GM23338 (cell line): ENCODE measurements at regions not wholly inside any gene's neighbourhood (a gene's known extent, or its start where the extent isn't known, plus 50 kb on each side); places are given as distances from the start of the nearest gene placed in this dataset.

Experiments used
- ATAC-seq: fragments of 200-7000 bp; cut with Tn5 transposase; 3 replicates; pipeline ENCODE4 v1.9.1; 2020
- DNase-seq: peaks from one replicate; pipeline ENCODE4 v3.0.0-alpha.2; 2015; ENCODE audit warnings: low spot score
- H2AFZ ChIP-seq: fragments of 200-600 bp; sonication (generic); 2 replicates; pipeline ENCODE4 v1.8.0; 2016; ENCODE audit warnings: antibody characterized with exemption, mild to moderate bottlenecking, moderate library complexity
- H3F3A ChIP-seq: fragments of 200-600 bp; sonication (generic); replicated peaks from 2 replicates; pipeline ENCODE4 v1.8.0; 2017; ENCODE audit warnings: antibody characterized with exemption, mixed run types, low read depth
- H3K27ac ChIP-seq: fragments of 200-600 bp; sonication (generic); 2 replicates; pipeline ENCODE4 v1.6.1; 2016; ENCODE audit warnings: low read depth
- H3K27me3 ChIP-seq: fragments of 200-600 bp; sonication (generic); 2 replicates; pipeline ENCODE4 v1.8.0; 2016; ENCODE audit warnings: mild to moderate bottlenecking, mixed run types, moderate library complexity; ENCODE audit not compliant: insufficient read depth
- H3K36me3 ChIP-seq: fragments of 200-600 bp; sonication (generic); 2 replicates; pipeline ENCODE4 v1.8.0; 2016; ENCODE audit warnings: mild to moderate bottlenecking; ENCODE audit not compliant: insufficient read depth
- H3K4me1 ChIP-seq: fragments of 200-600 bp; sonication (generic); 2 replicates; pipeline ENCODE4 v1.8.0; 2016; ENCODE audit warnings: mild to moderate bottlenecking, moderate library complexity; ENCODE audit not compliant: insufficient read depth
- H3K4me2 ChIP-seq: fragments of 200-600 bp; sonication (generic); 2 replicates; pipeline ENCODE4 v1.7.1; 2017; ENCODE audit warnings: mixed run types
- H3K4me3 ChIP-seq: fragments of 200-600 bp; sonication (generic); 2 replicates; pipeline ENCODE4 v1.6.1; 2016; ENCODE audit warnings: mixed run types
- H3K79me2 ChIP-seq: fragments of 200-600 bp; sonication (generic); replicated peaks from 2 replicates; pipeline ENCODE4 v1.8.0; 2017; ENCODE audit warnings: mild to moderate bottlenecking; ENCODE audit not compliant: insufficient read depth
- H3K9me2 ChIP-seq: fragments of 200-600 bp; sonication (generic); 2 replicates; pipeline ENCODE4 v1.8.0; 2017; ENCODE audit not compliant: insufficient read depth
- H4K20me1 ChIP-seq: fragments of 200-600 bp; sonication (generic); replicated peaks from 2 replicates; pipeline ENCODE4 v1.8.0; 2017; ENCODE audit warnings: mild to moderate bottlenecking; ENCODE audit not compliant: insufficient read depth
- H3K27ac Mint-ChIP-seq: 2 replicates; pipeline ENCODE4 v1.8.0; 2020; ENCODE audit warnings: inconsistent platforms, mild to moderate bottlenecking, moderate library complexity, mixed read lengths
- H3K27me3 Mint-ChIP-seq: 3 replicates; pipeline ENCODE4 v1.8.0; 2022; ENCODE audit warnings: low read depth, mild to moderate bottlenecking, moderate library complexity, mixed read lengths, inconsistent platforms; ENCODE audit not compliant: insufficient read depth, poor library complexity
- H3K36me3 Mint-ChIP-seq: 3 replicates; pipeline ENCODE4 v1.8.0; 2021; ENCODE audit warnings: low read depth, mild to moderate bottlenecking, inconsistent platforms, moderate library complexity, mixed read lengths
- H3K4me1 Mint-ChIP-seq: 3 replicates; pipeline ENCODE4 v1.8.0; 2020; ENCODE audit warnings: mild to moderate bottlenecking, inconsistent platforms, mixed read lengths
- H3K4me3 Mint-ChIP-seq: 3 replicates; pipeline ENCODE4 v1.8.0; 2021; ENCODE audit warnings: moderate library complexity, mild to moderate bottlenecking, inconsistent platforms, mixed read lengths
- H3K9me3 Mint-ChIP-seq: 3 replicates; pipeline ENCODE4 v1.8.0; 2020; ENCODE audit warnings: moderate library complexity, mild to moderate bottlenecking, inconsistent platforms, mixed read lengths
- CREB1 ChIP-seq: fragments of 250-450 bp; sonication (Bioruptor Pico); IDR thresholded peaks from 2 replicates; pipeline ENCODE4 v1.5.0; 2020; ENCODE audit warnings: low read depth, mild to moderate bottlenecking, moderate library complexity
- EZH2 ChIP-seq: fragments of 200-600 bp; sonication (generic); IDR thresholded peaks from one replicate; pipeline ENCODE4 v1.8.0; 2017; ENCODE audit warnings: antibody characterized with exemption, mild to moderate bottlenecking, low read depth; ENCODE audit not compliant: unreplicated experiment
- EZH2phosphoT487 ChIP-seq: fragments of 200-600 bp; sonication (generic); IDR thresholded peaks from one replicate; pipeline ENCODE4 v1.8.1; 2018; ENCODE audit warnings: antibody characterized with exemption; ENCODE audit not compliant: unreplicated experiment
- JUNB ChIP-seq: IDR thresholded peaks from one replicate; pipeline ENCODE4 v1.6.1; 2016; ENCODE audit warnings: antibody characterized with exemption; ENCODE audit not compliant: unreplicated experiment
- NANOG ChIP-seq: IDR thresholded peaks from 2 replicates; pipeline ENCODE4 v1.6.1; 2016; ENCODE audit warnings: antibody characterized with exemption, borderline replicate concordance
- POLR2AphosphoS5 ChIP-seq: IDR thresholded peaks from 2 replicates; pipeline ENCODE4 v1.6.1; 2016; ENCODE audit warnings: antibody characterized with exemption, low read depth
- STAT1 ChIP-seq: IDR thresholded peaks from one replicate; pipeline ENCODE4 v1.6.1; 2016; ENCODE audit warnings: antibody characterized with exemption; ENCODE audit not compliant: unreplicated experiment
- ZNF114 ChIP-seq: fragments of 250-450 bp; sonication (Bioruptor Pico); IDR thresholded peaks from 2 replicates; pipeline ENCODE4 v1.5.0; 2020; ENCODE audit warnings: mild to moderate bottlenecking, moderate library complexity
- ZNF331 ChIP-seq: fragments of 250-450 bp; sonication (Bioruptor Pico); IDR thresholded peaks from 2 replicates; pipeline ENCODE4 v1.5.0; 2020; ENCODE audit warnings: low read depth, mild to moderate bottlenecking, moderate library complexity
- TF ChIP-seq, protein P1 (sequence below): fragments of 250-450 bp; sonication (Bioruptor Pico); IDR thresholded peaks from 2 replicates; pipeline ENCODE4 v1.5.0; 2020; ENCODE audit warnings: mild to moderate bottlenecking, moderate library complexity
- TF ChIP-seq, protein P2 (sequence below): IDR thresholded peaks from one replicate; pipeline ENCODE4 v1.6.1; 2018; ENCODE audit warnings: antibody characterized with exemption; ENCODE audit not compliant: unreplicated experiment
- TF ChIP-seq, protein P3 (sequence below), 2 experiments: fragments of 200-600 bp in 1 of 2; sonication (generic) in 1 of 2; conservative IDR thresholded peaks; 2 replicates each; pipeline versions ENCODE4 v1.5.1 to v1.6.1; 2016 to 2017; ENCODE audit warnings: antibody characterized with exemption in 2 of 2, low read depth in 2 of 2, mild to moderate bottlenecking in 2 of 2, moderate library complexity in 1 of 2
- TF ChIP-seq, protein P4 (sequence below): IDR thresholded peaks from 2 replicates; pipeline ENCODE4 v1.6.1; 2016; ENCODE audit warnings: antibody characterized with exemption

DNA sequence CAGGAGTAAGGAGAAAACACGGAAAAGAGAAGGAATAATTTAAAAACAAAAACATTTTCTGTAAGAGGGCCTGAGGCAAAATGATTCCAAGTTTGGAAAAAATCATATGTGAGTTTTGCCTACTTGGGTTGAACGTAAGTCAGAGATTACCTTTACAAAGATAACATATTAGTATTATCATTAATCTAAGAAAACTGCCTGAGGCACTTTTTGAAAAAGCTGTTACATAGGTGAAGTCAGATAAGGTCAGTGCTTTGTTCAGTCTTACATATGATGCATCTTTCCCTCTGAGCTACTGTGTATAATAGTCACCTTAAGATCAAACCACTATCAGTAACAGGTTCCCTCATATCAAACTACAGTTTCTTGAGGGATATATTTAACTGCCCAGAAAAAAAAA, 287.2 kb downstream of the TMA16 start:
- no peaks in the 10 kb centered on the region for H3K27me3 ChIP-seq
- H3K27ac Mint-ChIP-seq = no peak overlapping the region
- no peaks in the 10 kb centered on the region for H3K4me1 ChIP-seq
- H3K36me3 Mint-ChIP-seq = 0 out of 3 replicates have a peak, but pooled peaks cover 3% of the 10 kb centered on the region
- H4K20me1 ChIP-seq = no peaks in the 10 kb centered on the region
- no peak for DNase-seq
- no peak for ATAC-seq
- peaks cover 5% of the 10 kb centered on the region; the same call in 1 of the 2 replicates for H3K9me2 ChIP-seq
- no peaks in the 10 kb centered on the region for H3K79me2 ChIP-seq
- no peaks in the 10 kb centered on the region for H3K36me3 ChIP-seq
- TF ChIP-seq, protein P1, sequence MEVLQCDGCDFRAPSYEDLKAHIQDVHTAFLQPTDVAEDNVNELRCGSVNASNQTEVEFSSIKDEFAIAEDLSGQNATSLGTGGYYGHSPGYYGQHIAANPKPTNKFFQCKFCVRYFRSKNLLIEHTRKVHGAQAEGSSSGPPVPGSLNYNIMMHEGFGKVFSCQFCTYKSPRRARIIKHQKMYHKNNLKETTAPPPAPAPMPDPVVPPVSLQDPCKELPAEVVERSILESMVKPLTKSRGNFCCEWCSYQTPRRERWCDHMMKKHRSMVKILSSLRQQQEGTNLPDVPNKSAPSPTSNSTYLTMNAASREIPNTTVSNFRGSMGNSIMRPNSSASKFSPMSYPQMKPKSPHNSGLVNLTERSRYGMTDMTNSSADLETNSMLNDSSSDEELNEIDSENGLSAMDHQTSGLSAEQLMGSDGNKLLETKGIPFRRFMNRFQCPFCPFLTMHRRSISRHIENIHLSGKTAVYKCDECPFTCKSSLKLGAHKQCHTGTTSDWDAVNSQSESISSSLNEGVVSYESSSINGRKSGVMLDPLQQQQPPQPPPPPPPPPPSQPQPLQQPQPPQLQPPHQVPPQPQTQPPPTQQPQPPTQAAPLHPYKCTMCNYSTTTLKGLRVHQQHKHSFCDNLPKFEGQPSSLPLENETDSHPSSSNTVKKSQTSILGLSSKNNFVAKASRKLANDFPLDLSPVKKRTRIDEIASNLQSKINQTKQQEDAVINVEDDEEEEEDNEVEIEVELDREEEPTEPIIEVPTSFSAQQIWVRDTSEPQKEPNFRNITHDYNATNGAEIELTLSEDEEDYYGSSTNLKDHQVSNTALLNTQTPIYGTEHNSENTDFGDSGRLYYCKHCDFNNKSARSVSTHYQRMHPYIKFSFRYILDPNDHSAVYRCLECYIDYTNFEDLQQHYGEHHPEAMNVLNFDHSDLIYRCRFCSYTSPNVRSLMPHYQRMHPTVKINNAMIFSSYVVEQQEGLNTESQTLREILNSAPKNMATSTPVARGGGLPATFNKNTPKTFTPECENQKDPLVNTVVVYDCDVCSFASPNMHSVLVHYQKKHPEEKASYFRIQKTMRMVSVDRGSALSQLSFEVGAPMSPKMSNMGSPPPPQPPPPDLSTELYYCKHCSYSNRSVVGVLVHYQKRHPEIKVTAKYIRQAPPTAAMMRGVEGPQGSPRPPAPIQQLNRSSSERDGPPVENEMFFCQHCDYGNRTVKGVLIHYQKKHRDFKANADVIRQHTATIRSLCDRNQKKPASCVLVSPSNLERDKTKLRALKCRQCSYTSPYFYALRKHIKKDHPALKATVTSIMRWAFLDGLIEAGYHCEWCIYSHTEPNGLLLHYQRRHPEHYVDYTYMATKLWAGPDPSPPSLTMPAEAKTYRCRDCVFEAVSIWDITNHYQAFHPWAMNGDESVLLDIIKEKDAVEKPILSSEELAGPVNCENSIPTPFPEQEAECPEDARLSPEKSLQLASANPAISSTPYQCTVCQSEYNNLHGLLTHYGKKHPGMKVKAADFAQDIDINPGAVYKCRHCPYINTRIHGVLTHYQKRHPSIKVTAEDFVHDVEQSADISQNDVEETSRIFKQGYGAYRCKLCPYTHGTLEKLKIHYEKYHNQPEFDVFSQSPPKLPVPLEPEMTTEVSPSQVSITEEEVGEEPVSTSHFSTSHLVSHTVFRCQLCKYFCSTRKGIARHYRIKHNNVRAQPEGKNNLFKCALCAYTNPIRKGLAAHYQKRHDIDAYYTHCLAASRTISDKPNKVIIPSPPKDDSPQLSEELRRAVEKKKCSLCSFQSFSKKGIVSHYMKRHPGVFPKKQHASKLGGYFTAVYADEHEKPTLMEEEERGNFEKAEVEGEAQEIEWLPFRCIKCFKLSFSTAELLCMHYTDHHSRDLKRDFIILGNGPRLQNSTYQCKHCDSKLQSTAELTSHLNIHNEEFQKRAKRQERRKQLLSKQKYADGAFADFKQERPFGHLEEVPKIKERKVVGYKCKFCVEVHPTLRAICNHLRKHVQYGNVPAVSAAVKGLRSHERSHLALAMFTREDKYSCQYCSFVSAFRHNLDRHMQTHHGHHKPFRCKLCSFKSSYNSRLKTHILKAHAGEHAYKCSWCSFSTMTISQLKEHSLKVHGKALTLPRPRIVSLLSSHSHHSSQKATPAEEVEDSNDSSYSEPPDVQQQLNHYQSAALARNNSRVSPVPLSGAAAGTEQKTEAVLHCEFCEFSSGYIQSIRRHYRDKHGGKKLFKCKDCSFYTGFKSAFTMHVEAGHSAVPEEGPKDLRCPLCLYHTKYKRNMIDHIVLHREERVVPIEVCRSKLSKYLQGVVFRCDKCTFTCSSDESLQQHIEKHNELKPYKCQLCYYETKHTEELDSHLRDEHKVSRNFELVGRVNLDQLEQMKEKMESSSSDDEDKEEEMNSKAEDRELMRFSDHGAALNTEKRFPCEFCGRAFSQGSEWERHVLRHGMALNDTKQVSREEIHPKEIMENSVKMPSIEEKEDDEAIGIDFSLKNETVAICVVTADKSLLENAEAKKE (CRISPR knock-in tag) = no peak
- TF ChIP-seq ZNF114 (CRISPR knock-in tag) (no peak), CREB1 (CRISPR knock-in tag) (no peak), NANOG (no peak), POLR2AphosphoS5 (no peak), JUNB (no peak), EZH2 (no peak), STAT1 (no peak), EZH2phosphoT487 (no peak), ZNF331 (CRISPR knock-in tag) (no peak)
- TF ChIP-seq, protein P2, sequence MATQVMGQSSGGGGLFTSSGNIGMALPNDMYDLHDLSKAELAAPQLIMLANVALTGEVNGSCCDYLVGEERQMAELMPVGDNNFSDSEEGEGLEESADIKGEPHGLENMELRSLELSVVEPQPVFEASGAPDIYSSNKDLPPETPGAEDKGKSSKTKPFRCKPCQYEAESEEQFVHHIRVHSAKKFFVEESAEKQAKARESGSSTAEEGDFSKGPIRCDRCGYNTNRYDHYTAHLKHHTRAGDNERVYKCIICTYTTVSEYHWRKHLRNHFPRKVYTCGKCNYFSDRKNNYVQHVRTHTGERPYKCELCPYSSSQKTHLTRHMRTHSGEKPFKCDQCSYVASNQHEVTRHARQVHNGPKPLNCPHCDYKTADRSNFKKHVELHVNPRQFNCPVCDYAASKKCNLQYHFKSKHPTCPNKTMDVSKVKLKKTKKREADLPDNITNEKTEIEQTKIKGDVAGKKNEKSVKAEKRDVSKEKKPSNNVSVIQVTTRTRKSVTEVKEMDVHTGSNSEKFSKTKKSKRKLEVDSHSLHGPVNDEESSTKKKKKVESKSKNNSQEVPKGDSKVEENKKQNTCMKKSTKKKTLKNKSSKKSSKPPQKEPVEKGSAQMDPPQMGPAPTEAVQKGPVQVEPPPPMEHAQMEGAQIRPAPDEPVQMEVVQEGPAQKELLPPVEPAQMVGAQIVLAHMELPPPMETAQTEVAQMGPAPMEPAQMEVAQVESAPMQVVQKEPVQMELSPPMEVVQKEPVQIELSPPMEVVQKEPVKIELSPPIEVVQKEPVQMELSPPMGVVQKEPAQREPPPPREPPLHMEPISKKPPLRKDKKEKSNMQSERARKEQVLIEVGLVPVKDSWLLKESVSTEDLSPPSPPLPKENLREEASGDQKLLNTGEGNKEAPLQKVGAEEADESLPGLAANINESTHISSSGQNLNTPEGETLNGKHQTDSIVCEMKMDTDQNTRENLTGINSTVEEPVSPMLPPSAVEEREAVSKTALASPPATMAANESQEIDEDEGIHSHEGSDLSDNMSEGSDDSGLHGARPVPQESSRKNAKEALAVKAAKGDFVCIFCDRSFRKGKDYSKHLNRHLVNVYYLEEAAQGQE = no peak
- TF ChIP-seq, protein P3, sequence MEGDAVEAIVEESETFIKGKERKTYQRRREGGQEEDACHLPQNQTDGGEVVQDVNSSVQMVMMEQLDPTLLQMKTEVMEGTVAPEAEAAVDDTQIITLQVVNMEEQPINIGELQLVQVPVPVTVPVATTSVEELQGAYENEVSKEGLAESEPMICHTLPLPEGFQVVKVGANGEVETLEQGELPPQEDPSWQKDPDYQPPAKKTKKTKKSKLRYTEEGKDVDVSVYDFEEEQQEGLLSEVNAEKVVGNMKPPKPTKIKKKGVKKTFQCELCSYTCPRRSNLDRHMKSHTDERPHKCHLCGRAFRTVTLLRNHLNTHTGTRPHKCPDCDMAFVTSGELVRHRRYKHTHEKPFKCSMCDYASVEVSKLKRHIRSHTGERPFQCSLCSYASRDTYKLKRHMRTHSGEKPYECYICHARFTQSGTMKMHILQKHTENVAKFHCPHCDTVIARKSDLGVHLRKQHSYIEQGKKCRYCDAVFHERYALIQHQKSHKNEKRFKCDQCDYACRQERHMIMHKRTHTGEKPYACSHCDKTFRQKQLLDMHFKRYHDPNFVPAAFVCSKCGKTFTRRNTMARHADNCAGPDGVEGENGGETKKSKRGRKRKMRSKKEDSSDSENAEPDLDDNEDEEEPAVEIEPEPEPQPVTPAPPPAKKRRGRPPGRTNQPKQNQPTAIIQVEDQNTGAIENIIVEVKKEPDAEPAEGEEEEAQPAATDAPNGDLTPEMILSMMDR (conservative IDR thresholded peaks at IDR 0.05; ENCODE audit: low read depth in 2 of 2) = no peak
- TF ChIP-seq, protein P4, sequence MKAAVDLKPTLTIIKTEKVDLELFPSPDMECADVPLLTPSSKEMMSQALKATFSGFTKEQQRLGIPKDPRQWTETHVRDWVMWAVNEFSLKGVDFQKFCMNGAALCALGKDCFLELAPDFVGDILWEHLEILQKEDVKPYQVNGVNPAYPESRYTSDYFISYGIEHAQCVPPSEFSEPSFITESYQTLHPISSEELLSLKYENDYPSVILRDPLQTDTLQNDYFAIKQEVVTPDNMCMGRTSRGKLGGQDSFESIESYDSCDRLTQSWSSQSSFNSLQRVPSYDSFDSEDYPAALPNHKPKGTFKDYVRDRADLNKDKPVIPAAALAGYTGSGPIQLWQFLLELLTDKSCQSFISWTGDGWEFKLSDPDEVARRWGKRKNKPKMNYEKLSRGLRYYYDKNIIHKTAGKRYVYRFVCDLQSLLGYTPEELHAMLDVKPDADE = no peak
- no peaks in the 10 kb centered on the region for H3K4me1 Mint-ChIP-seq
- H3F3A ChIP-seq = no peaks in the 10 kb centered on the region
- H3K27ac ChIP-seq = no peak overlapping the region
- H3K27me3 Mint-ChIP-seq = no peaks in the 10 kb centered on the region
- no peak overlapping the region for H2AFZ ChIP-seq
- no peak overlapping the region for H3K4me3 ChIP-seq
- H3K9me3 Mint-ChIP-seq = peaks cover 8% of the 10 kb centered on the region; the same call in 2 of the 3 replicates
- no peak overlapping the region for H3K4me2 ChIP-seq
- H3K4me3 Mint-ChIP-seq = no peak overlapping the region
